ENCODE measurements at regions not wholly inside any gene's neighbourhood (a gene's known extent, or its start where the extent isn't known, plus 50 kb on each side); places are given as distances from the start of the nearest gene placed in this dataset.
A peak's percentile ranks its signal among the peaks of the same experiment; 100 is the strongest.
"Not testable (repeated sequence)": the region's sequence is repeated elsewhere in the genome, so short reads cannot be mapped to it uniquely, and the experiment has no call there.

DNA sequence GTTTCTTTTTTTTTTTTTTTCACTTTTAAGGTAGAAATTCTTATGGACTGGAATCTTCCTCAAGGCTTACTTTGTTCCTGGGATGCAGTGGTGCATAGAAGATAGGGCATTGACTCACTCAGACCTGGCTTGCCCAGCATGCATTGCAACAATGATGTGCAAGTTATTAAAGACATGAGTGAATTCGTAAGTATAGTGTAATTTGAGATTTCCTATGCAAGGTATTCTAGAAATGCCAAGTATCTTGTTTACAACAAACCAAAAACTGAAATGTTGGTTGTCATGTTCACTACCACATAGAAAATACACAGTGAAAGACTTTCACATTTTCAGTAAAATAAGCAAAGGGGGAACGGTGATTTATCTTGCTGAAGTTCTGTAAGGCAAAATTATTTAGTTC, 56.5 kb upstream of the FNDC3B start:
- no peak for DNase-seq

GRCh38 chr3:171983685-171984084, 55.7 kb upstream of the FNDC3B start:
- not testable (repeated sequence) for DNase-seq

DNA sequence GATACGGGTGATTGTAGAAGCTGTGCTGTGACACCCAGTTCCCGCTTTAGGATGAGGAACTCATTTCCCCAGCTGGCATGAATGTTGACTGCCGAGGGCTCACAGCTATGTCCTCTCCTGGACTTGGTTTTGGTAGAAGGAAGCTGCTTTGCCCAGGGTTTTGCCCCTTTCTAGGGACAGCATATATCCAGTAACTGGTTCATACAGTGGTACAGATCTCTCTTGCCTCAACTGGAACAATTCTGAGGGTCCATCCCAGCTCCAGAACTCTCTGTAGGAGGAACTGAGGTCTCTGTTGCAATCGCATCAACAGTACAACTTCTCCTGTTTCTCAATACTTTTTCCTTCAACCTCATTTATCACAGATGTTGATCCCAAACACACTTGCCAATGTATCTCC, 54.5 kb upstream of the FNDC3B start:
- peak in 1 of 2 donors; percentile 50 for DNase-seq

- DNase-seq, result peak in 1 of 2 donors; percentile 43
These were observed 53.2 kb upstream of the FNDC3B start for GRCh38 chr3:171986176-171986575.

DNA sequence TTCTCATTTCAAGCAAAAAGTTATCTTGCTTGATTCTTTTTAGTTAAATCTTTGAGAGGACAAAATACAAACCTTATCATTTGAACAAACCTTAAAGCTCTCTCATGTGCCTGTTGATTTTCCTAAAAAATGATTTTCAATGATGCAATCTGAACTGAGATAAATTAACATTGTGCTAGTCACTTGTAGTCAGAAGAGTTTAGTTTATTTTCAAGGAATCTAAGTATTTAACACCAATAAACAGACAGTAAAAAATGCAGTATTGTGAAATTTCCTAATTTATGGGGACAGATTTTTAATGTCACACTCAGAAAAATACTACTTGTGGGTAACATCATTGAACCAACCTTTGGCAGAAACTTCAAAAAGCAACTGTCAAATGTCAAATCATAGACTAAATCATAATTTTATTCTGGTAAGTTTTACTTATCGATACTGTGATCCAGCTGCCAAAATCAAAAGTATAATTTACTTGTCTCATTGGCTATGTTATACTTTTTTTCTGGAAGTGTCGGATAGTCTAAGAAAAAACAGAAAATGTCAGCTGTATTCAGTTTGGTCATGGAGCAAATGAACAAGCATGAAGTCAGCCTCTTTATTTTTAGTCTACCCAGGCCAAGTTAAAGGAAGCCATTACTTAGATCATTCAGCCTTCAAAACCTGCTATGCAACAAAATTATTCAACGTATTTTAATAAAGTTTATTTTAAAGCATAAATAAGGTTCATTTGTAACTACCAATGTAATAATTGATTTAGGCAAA, 52.4 kb upstream of the FNDC3B start:
- no peak for DNase-seq

Measured in bone marrow (tissue), 2 donors.